Endodermal cell (in vitro differentiated cells): ENCODE measurements at regions not wholly inside any gene's neighbourhood (a gene's known extent, or its start where the extent isn't known, plus 50 kb on each side); places are given as distances from the start of the nearest gene placed in this dataset.

Experiments
- DNase-seq: peaks from one replicate; pipeline ENCODE4 v3.0.0-alpha.2; 2017
- H3K27ac ChIP-seq: 2 replicates; pipeline ENCODE4 v1.5.1; 2013; ENCODE audit warnings: mild to moderate bottlenecking, low read depth, low read length, moderate library complexity
- H3K27me3 ChIP-seq: 2 replicates; pipeline ENCODE4 v1.6.1; 2013; ENCODE audit warnings: mild to moderate bottlenecking, low read length, moderate library complexity; ENCODE audit not compliant: insufficient read depth, control insufficient read depth, poor library complexity, severe bottlenecking
- H3K36me3 ChIP-seq: 2 replicates; pipeline ENCODE4 v1.7.0; 2013; ENCODE audit warnings: mild to moderate bottlenecking, low read length, moderate library complexity; ENCODE audit not compliant: control insufficient read depth, insufficient read depth
- H3K4me1 ChIP-seq: one replicate; pipeline ENCODE4 v1.7.0; 2013; ENCODE audit warnings: low read length; ENCODE audit not compliant: control insufficient read depth, insufficient read depth
- H3K4me3 ChIP-seq: 2 replicates; pipeline ENCODE4 v1.5.1; 2013; ENCODE audit warnings: mild to moderate bottlenecking, low read length, moderate library complexity
- H3K9ac ChIP-seq: 2 replicates; pipeline ENCODE4 v1.6.1; 2013; ENCODE audit warnings: mild to moderate bottlenecking, low read length, moderate library complexity; ENCODE audit not compliant: poor library complexity, severe bottlenecking; ENCODE audit errors: extremely low read depth
- H3K9me3 ChIP-seq: 2 replicates; pipeline ENCODE4 v1.6.1; 2013; ENCODE audit warnings: mild to moderate bottlenecking, low read length, moderate library complexity; ENCODE audit not compliant: control insufficient read depth
- H3K27ac Mint-ChIP-seq: 2 replicates; pipeline ENCODE4 v1.8.0; 2020; ENCODE audit warnings: mixed read lengths
- H3K27me3 Mint-ChIP-seq: 2 replicates; pipeline ENCODE4 v1.8.0; 2021; ENCODE audit warnings: mild to moderate bottlenecking, mixed read lengths; ENCODE audit not compliant: insufficient read depth
- H3K36me3 Mint-ChIP-seq: 2 replicates; pipeline ENCODE4 v1.8.0; 2020; ENCODE audit warnings: low read depth, mixed read lengths
- H3K4me1 Mint-ChIP-seq: 2 replicates; pipeline ENCODE4 v1.8.0; 2020; ENCODE audit warnings: mixed read lengths
- H3K4me3 Mint-ChIP-seq: 2 replicates; pipeline ENCODE4 v1.8.0; 2020; ENCODE audit warnings: mild to moderate bottlenecking, moderate library complexity, mixed read lengths
- H3K9me3 Mint-ChIP-seq: 2 replicates; pipeline ENCODE4 v1.8.0; 2020; ENCODE audit warnings: mild to moderate bottlenecking, mixed read lengths
- WGBS, 2 experiments: methylation state at CpG; one replicate each; pipeline versions ENCODE4 v1.1.5 to v1.1.7; 2013; ENCODE audit warnings: missing lambda C conversion rate in 2 of 2, mixed read lengths in 1 of 2; ENCODE audit not compliant: insufficient coverage in 1 of 2, insufficient read length in 1 of 2; 5-methylcytosine and 5-hydroxymethylcytosine counted together
- TF ChIP-seq, protein P1 (sequence below): fragments of 200-600 bp; sonication (generic); conservative IDR thresholded peaks from 2 replicates; pipeline ENCODE4 v1.5.0; 2021; ENCODE audit warnings: antibody characterized with exemption, mild to moderate bottlenecking

DNA sequence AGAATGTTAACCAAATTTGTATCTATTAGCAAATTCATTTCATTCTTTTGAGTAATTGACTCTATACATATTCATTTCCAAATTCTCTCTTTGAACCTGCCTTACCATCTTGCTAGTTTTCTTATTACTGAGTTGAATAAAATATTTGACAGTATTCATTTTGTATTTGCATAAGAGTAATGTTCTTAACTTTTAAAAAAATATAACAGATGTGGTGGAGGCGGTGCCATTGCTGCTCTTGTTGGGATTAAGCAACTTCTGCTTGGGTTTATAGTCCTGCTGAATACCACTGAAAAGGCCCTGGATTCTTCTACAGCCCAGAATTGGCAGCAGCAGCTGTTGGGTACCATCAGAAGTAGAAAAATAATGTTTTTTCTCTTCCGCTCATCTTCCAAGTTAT lies 148.9 kb upstream of the PEX5L start:
- WGBS, 2 experiments: 96 to 100% methylated on average over 2 of the region's 2 CpGs
- Histone ChIP-seq H3K4me3 (no peak overlapping the region), H3K9me3 (no peaks in the 10 kb centered on the region), H3K27ac (no peak overlapping the region), H3K9ac (no peak overlapping the region), H3K4me1 (peaks cover 6% of the 10 kb centered on the region), H3K27me3 (no peaks in the 10 kb centered on the region), H3K36me3 (no peaks in the 10 kb centered on the region)
- DNase-seq: no peak
- Mint-ChIP-seq H3K4me3 (no peak overlapping the region), H3K4me1 (no peaks in the 10 kb centered on the region), H3K27me3 (no peaks in the 10 kb centered on the region), H3K27ac (no peak overlapping the region), H3K36me3 (no peaks in the 10 kb centered on the region), H3K9me3 (no peaks in the 10 kb centered on the region)
- TF ChIP-seq, protein P1, sequence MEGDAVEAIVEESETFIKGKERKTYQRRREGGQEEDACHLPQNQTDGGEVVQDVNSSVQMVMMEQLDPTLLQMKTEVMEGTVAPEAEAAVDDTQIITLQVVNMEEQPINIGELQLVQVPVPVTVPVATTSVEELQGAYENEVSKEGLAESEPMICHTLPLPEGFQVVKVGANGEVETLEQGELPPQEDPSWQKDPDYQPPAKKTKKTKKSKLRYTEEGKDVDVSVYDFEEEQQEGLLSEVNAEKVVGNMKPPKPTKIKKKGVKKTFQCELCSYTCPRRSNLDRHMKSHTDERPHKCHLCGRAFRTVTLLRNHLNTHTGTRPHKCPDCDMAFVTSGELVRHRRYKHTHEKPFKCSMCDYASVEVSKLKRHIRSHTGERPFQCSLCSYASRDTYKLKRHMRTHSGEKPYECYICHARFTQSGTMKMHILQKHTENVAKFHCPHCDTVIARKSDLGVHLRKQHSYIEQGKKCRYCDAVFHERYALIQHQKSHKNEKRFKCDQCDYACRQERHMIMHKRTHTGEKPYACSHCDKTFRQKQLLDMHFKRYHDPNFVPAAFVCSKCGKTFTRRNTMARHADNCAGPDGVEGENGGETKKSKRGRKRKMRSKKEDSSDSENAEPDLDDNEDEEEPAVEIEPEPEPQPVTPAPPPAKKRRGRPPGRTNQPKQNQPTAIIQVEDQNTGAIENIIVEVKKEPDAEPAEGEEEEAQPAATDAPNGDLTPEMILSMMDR: no peak

DNA sequence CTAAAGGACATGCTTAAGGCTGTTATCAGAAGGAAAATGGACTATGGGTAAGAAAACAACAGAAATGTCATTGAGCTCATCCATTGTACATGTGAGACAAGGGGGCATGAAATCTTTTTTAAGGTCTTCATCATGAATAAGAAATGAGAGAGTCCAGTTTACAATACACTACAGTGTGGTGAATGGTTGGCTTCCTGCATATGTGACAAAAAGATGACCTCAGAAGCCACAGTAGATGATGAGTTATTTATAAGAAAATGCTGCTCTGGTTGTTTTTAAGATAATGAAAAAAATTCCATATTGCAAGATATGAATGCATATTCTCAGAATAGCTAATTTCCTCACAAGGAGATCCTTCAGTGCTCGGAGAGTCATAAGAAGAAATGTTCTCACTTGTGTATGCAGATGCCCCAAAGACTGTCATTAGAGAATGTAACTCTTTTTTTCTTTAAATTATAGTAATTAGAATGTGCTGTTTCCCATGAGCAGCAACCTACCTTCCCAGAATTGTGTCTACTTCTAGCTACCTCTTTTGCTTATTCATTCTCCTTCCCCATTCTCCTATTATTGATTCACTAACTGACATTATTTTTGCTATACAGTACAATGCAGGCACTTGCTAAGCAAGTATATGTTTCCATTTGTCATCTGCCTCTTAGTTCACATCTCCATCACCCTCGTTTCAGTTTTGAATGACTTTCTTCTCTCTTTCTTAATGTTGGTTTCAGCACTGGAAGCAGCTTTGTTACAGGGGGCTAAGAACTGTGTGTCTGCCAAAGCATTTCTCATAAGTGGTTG lies 152.0 kb upstream of the PEX5L start:
- no peak overlapping the region for H3K27ac ChIP-seq
- Mint-ChIP-seq H3K27me3 (no peaks in the 10 kb centered on the region), H3K4me1 (no peaks in the 10 kb centered on the region), H3K36me3 (no peaks in the 10 kb centered on the region), H3K27ac (no peak overlapping the region), H3K4me3 (no peak overlapping the region), H3K9me3 (no peaks in the 10 kb centered on the region)
- H3K36me3 ChIP-seq: no peaks in the 10 kb centered on the region
- H3K9ac ChIP-seq: no peak overlapping the region
- no peaks in the 10 kb centered on the region for H3K9me3 ChIP-seq
- no peak for DNase-seq
- no peak overlapping the region for H3K4me3 ChIP-seq
- H3K4me1 ChIP-seq: no peaks in the 10 kb centered on the region
- TF ChIP-seq, protein P1: no peak
- 46% methylated on average over 2 of the region's 2 CpGs; no CpG with 5 or more reads in 1 of the 2 experiments for WGBS, 2 experiments
- no peaks in the 10 kb centered on the region for H3K27me3 ChIP-seq

DNA sequence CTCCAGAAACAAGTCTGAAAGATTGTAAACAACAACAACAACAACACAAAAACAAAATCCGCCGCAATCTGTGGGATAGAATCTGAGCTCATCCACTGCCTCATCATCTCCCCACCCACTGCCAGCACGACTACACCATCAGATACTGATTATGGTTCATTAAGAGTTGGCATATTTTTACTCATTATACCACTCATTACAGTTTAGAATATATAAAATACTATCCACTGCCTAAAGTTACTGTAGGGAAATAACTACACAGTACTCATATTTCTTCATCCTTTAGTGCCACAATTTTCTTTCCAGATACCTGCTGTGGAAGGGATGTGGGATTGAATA lies 152.5 kb upstream of the PEX5L start:
- H3K4me1 ChIP-seq: no peaks in the 10 kb centered on the region
- Mint-ChIP-seq H3K36me3 (no peaks in the 10 kb centered on the region), H3K4me3 (no peak overlapping the region), H3K4me1 (no peaks in the 10 kb centered on the region), H3K9me3 (no peaks in the 10 kb centered on the region), H3K27me3 (no peaks in the 10 kb centered on the region), H3K27ac (no peak overlapping the region)
- no peak for DNase-seq
- TF ChIP-seq, protein P1: no peak
- H3K27me3 ChIP-seq: no peaks in the 10 kb centered on the region
- H3K36me3 ChIP-seq: no peaks in the 10 kb centered on the region
- no peak overlapping the region for H3K9ac ChIP-seq
- 92 to 100% methylated on average over 2 to 3 of the region's 3 CpGs for WGBS, 2 experiments
- H3K27ac ChIP-seq: no peak overlapping the region
- no peaks in the 10 kb centered on the region for H3K9me3 ChIP-seq
- no peak overlapping the region for H3K4me3 ChIP-seq
